GM19238 (cell line): ENCODE measurements at regions not wholly inside any gene's neighbourhood (a gene's known extent, or its start where the extent isn't known, plus 50 kb on each side); places are given as distances from the start of the nearest gene placed in this dataset.

Source experiments
- DNase-seq: peaks from one replicate; pipeline ENCODE4 v3.0.0; 2011; ENCODE audit warnings: low spot score; ENCODE audit not compliant: insufficient read length

DNA sequence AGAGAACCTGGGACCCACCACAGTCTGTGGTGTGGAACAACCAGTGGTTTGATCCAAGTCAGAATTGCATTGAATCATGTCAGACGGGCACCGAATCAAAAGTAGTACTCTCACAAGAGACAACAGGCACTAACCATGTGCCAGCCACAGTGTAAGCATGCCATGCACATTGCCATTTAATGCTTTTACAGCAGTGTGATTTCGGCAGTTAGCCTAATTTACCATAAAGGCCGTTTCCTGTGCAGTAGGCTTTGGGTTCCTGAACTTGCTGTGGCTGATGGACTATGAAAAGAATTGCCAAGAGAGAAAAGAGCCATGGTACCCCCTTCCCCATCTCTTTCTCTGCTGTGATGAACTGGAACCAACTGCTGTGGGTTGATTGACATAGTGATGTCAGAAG is 540.6 kb downstream of the EBF1 start:
- no peak for DNase-seq

DNA sequence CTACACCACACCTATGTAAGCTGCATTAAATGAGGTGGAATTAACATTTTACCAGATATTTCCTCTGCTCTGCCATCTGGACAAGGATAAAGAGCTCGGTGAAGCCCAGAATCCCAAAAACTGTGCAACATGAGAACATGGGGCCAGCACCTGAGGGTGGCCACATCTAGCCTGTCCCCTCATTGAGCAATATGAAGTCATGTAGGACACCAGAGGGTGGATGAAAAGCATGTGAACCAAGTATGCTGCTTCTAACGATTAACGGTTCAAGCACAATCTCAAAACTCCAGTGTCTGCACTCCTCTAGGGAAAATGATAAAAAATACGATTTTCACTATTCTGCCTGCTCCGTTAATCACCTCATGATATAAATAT is 545.8 kb downstream of the EBF1 start:
- no peak for DNase-seq

DNA sequence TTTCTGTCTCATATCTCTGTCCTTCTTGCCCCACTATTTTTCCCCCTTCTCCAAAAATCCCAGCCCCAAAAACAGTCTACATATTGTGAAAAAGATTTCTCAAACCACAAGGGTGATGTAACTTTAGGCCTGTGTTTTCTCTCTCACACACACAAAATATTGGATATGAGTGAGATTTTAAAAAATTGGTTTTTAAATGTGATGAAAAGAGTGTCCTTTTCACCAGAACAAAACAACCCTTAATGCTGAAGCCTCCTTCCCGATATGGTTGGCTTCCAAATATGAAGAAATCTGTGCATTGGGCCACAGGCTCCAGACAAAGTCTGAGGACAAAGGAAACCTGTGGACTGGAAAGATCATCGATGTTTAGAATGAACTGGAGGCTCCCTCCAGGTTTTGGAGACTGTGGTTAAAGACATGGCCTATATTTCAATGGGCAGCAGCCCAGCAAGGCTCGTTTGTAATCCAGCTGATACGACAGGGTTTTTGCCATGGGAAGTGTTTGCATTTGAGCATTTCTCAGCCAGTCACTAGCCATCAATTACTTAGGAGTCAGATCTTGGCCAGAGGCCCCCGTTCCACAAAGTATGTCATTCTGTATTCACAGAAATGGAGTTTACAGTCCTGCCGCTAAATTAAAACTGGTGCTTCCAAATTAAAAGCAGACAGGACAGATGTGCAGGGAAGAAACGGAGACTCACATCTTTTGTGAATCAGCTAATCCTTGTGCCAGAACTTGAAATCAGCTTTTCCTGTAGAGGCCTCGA is 546.3 kb downstream of the EBF1 start:
- no peak for DNase-seq

GRCh38 chr5:158552241-158552640 is 547.5 kb downstream of the EBF1 start:
- DNase-seq, result no peak

- DNase-seq, result no peak
Observed at GRCh38 chr5:158549311-158549710, 550.4 kb downstream of the EBF1 start.

GRCh38 chr5:158546748-158547147 is 553.0 kb downstream of the EBF1 start:
- no peak for DNase-seq

DNA sequence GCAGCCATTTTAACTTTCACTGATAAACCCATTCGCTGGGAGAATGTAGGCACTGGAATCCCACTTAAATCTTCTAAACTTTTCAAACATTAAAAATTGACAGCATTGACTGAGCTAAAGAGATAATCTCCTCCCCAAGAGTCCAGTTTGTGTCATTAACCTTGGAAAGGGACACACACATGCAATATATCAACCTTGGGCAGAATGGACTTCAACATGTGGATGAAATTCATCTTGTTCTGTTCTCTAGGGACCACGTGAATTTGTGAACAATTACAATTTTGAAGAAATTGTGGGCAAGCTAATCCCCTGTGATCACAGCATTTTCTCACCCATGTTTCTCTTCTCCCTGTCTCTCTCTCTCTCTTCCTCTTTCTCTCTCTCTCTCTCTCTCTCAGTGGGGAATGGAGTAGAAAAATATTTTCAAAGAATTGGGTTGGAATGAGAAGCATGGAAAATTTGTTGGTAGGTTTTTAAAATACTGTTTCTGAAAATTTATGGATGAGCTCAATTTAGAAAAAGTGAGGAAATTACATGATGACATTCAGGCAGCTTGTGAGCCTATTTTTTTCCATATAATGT is 553.7 kb downstream of the EBF1 start:
- DNase-seq, result no peak

DNA sequence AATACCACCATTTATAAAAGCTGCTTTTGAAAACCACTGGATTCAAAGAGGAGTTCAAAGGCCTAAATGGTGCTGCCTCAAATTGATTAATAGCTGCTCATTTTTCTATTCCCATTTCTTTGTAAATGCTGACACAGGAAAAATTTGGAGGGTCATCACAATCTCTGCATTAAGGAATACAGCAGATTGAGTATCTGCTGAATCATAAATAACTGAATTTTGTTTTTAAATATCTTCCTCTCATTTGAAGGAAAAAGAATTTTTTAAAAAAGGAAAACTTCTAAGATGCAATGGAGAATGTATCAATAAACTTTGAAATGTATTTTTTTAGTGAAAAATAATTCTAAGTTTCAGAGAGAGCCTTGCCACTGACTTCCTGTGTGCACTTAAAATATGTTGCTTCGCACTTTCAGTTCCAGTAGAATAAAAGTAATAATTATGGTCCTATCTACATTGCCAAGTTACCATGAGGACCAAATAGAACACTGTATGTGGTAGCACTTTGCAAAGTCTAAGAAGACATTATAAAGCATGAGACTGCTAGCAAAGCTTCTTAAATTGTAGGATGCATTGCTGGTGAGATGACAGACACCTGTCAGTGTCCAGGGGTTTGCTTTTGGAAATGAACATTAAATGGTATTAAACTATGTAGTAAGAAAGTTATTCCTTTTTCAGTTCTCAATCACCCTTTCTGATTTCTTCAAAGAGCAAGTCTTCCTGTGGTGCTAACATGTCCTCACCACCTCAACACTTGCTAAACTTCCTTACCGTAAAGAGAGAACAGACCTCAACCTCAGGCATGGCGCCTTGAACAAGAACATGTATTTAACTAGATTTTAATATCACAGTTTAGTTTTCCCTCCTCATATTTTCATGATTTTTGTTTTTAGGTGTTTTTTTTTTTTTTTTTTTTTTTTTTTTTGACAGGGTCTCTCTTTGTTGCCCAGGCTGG is 555.1 kb downstream of the EBF1 start:
- no peak for DNase-seq

DNA sequence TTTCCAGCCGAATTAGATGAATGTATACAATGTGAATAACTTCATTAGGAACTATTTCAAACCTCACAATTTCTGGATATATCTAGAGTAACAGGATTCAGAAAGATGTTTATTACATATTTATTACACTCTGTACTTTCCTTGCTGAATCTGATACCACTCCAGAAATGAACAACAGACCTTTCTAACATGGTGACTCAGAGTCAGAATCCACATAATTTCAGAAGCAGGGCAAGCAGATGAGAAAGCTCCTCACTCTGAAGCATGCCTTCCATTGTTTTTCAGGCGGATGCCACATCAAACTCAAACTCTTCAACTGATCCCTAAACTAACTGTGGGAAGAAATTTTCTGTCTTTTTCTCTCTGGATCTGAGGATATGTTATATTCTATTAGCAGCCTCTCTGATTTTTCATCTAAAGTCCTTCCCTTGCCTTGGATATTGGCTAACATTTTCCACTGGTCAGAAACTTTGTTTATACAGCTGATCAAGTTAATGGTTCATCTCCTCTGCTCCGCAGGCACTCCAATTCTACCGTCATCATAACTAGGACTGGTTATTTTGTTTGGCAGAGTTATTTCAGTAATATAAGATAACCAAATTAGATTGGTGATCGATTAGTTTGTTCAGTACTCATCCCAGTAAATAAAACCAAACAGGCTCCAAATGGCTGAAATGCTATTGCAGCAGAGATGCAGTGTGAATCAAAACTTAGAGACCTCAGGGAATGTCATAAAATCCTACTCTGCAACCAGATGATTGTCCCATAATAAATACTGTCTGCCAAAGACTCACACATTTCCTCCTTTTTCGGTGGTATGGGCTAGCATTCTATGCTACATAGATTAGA is 556.0 kb downstream of the EBF1 start:
- DNase-seq, result no peak

- DNase-seq, result no peak
Observed at GRCh38 chr5:158541536-158542297, 558.0 kb downstream of the EBF1 start.

GRCh38 chr5:158538506-158539074 is 561.1 kb downstream of the EBF1 start:
- no peak for DNase-seq

DNA sequence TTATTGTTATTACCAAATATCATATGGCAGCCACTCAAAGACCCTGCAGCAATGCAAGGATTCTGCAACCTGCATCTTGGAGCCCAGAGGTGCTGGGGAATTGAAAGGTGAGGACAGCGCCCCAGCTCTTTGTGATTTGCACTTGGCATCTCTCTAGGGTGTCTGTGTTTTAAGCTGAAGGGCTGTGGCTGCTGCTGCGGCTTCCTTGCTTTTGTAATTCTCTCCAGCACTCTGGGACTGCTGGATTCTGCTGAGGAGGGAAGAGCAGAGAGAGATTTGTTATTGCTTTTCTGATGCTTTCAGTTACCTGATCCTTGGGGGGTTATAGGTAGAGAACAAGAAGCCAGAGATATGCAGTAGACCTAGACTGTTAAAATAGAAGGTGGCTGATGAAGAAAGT is 562.4 kb downstream of the EBF1 start:
- DNase-seq, result no peak

GRCh38 chr5:158534203-158534602 is 565.5 kb downstream of the EBF1 start:
- no peak for DNase-seq

GRCh38 chr5:158532739-158533138 is 567.0 kb downstream of the EBF1 start:
- DNase-seq, result no peak

- DNase-seq, result no peak
Observed at GRCh38 chr5:158531860-158532259, 567.9 kb downstream of the EBF1 start.

DNA sequence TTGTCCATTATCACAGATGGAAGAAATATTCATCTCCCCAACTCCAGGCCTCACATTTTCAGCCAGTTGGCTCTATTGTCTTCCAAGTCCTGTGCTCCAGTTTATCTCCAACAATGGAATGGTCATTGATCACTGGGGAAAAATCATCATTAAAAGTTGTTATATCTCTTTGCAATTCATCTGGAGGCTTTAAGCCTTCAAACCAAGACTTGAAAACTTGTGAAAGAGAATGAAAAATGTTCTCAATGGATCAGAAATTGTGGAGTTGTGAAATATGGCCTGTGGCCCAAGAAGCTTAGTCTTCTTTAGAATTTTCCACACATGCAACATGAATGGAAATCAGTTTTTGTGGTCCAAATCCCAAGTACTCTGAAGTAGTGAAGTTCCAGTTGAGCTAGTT is 569.6 kb downstream of the EBF1 start:
- no peak for DNase-seq

- no peak for DNase-seq
Observed at GRCh38 chr5:158529454-158529853, 570.3 kb downstream of the EBF1 start.

- DNase-seq, result no peak
Observed at GRCh38 chr5:158525663-158526062, 574.1 kb downstream of the EBF1 start.

DNA sequence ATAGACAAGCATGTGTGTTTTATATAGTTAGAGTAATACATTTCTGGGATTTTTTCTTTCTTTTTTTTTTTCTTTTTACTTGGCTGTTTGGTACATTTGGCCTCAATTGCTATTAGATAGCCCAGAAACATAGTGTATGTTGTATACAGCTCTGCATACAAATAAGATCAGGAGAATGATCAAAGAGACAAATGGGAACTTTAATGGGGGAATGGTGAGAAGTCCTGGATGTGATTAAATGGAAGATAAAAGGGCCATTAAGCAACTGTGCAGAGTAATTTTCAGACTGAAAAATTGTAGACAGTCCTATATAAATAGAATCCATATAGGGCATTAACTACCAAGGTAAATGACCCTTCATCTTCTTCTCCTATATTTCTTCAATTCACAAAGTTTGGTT is 575.6 kb downstream of the EBF1 start:
- no peak for DNase-seq

DNA sequence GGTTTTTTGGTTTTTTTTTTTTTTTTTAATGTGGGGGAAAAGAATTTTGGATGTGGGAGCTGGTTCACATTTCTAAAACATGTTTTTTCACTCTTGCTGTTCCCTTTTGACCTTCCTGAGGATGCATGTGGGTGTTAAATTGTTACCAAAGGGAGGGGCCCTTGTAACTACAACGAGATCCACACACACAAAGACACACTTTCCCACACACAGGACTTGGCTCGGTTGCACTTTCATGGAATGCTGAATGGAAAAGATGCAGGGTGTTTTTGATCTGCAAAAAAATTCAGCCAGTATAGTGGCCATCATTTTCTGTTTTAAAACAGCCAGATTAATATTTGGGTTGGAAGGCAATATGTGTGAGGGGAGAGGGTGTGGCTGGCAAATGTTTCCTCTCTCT is 576.9 kb downstream of the EBF1 start:
- DNase-seq, result no peak
